ENCODE measurements at regions not wholly inside any gene's neighbourhood (a gene's known extent, or its start where the extent isn't known, plus 50 kb on each side); places are given as distances from the start of the nearest gene placed in this dataset.

DNA sequence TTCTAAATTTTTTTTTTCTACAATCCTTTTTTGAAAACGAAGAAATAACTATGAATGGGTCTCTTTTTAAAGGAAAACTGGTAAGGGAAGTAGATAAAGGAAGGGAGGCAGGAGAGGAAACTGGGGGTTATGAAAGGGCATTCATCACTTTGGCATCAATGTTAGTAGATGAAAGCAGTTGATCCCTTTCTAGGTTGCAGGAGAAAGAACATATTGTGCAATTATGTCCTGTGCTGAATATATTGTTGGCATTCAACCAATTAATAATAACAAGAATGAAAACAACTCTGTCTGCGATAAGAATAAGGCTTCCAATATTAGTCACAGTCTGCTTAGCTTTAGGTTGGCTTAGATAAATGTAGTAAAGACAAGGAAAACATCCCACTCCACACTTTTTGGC, 796.8 kb upstream of the KLHL1 start:
- Histone ChIP-seq H3K36me3 (ENCODE audit: insufficient read depth) (no peaks in the 10 kb centered on the region), H3K79me2 (ENCODE audit: insufficient read depth, low read depth) (no peaks in the 10 kb centered on the region), H3K9ac (no peak overlapping the region), H3K4me2 (no peak overlapping the region), H3K4me3 (IDR thresholded peaks at IDR 0.05; ENCODE audit: insufficient read depth, low read depth, low read length) (no peak overlapping the region), H3K4me1 (ENCODE audit: low read depth, poor library complexity, severe bottlenecking) (no peaks in the 10 kb centered on the region), H4K20me1 (ENCODE audit: insufficient read depth) (no peaks in the 10 kb centered on the region), H3K27me3 (ENCODE audit: insufficient read depth, low read depth) (no peaks in the 10 kb centered on the region), H2AFZ (ENCODE audit: low read depth) (no peak overlapping the region), H3K27ac (no peak overlapping the region)
- TF ChIP-seq, protein P1, sequence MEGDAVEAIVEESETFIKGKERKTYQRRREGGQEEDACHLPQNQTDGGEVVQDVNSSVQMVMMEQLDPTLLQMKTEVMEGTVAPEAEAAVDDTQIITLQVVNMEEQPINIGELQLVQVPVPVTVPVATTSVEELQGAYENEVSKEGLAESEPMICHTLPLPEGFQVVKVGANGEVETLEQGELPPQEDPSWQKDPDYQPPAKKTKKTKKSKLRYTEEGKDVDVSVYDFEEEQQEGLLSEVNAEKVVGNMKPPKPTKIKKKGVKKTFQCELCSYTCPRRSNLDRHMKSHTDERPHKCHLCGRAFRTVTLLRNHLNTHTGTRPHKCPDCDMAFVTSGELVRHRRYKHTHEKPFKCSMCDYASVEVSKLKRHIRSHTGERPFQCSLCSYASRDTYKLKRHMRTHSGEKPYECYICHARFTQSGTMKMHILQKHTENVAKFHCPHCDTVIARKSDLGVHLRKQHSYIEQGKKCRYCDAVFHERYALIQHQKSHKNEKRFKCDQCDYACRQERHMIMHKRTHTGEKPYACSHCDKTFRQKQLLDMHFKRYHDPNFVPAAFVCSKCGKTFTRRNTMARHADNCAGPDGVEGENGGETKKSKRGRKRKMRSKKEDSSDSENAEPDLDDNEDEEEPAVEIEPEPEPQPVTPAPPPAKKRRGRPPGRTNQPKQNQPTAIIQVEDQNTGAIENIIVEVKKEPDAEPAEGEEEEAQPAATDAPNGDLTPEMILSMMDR (conservative IDR thresholded peaks at IDR 0.05; ENCODE audit: low read depth, low read length), result no peak

DNA sequence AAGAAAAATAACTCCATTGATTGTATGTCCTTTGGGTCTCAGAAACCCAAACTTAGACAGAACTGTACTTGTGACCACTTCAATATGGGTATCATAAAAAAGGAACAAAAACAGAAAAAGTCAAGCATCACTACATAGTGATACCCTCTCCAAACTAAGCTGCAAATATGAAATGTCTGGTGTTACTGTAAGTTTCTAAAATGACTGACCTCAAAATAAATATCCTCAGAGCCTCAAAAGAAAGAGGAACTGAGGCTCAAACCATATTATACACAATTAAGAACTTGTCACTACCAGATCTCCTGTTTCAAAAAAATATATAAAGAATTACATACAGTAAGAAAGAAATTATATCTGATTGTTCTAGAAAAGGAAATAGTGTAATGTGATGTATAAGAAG, 787.9 kb upstream of the KLHL1 start:
- Histone ChIP-seq H3K9ac (no peak overlapping the region), H3K4me2 (no peak overlapping the region), H3K36me3 (ENCODE audit: insufficient read depth) (no peaks in the 10 kb centered on the region), H3K27me3 (ENCODE audit: insufficient read depth, low read depth) (no peaks in the 10 kb centered on the region), H3K4me1 (ENCODE audit: low read depth, poor library complexity, severe bottlenecking) (peaks cover 13% of the 10 kb centered on the region), H2AFZ (ENCODE audit: low read depth) (no peak overlapping the region), H4K20me1 (ENCODE audit: insufficient read depth) (no peaks in the 10 kb centered on the region), H3K4me3 (IDR thresholded peaks at IDR 0.05; ENCODE audit: insufficient read depth, low read depth, low read length) (no peak overlapping the region), H3K27ac (no peak overlapping the region), H3K79me2 (ENCODE audit: insufficient read depth, low read depth) (no peaks in the 10 kb centered on the region)
- TF ChIP-seq, protein P1 (conservative IDR thresholded peaks at IDR 0.05; ENCODE audit: low read depth, low read length), result no peak

DNA sequence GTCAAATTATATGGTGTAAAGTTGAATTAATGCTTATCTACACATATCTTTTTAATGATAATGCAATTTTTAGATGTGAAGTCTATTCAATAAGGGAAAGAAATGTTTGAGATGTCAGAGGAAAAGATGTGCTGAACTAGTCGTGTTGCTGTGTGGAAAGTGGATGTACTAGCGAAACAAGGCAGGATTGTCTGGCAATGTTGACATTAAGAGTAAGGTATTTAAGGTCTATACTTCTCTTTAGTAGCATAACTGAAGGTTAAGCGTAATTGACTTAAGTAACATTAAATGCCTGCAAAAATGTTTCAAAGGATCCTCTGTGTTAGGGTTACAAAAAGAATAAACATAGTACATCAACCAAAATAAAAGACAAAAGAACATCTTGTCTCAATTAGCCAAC, 787.3 kb upstream of the KLHL1 start:
- Histone ChIP-seq H3K27ac (no peak overlapping the region), H3K79me2 (ENCODE audit: insufficient read depth, low read depth) (no peaks in the 10 kb centered on the region), H3K27me3 (ENCODE audit: insufficient read depth, low read depth) (no peaks in the 10 kb centered on the region), H3K4me2 (no peak overlapping the region), H2AFZ (ENCODE audit: low read depth) (no peak overlapping the region), H3K9ac (no peak overlapping the region), H4K20me1 (ENCODE audit: insufficient read depth) (no peaks in the 10 kb centered on the region), H3K4me3 (IDR thresholded peaks at IDR 0.05; ENCODE audit: insufficient read depth, low read depth, low read length) (no peak overlapping the region), H3K36me3 (ENCODE audit: insufficient read depth) (no peaks in the 10 kb centered on the region), H3K4me1 (ENCODE audit: low read depth, poor library complexity, severe bottlenecking) (peaks cover 13% of the 10 kb centered on the region)
- TF ChIP-seq, protein P1 (conservative IDR thresholded peaks at IDR 0.05; ENCODE audit: low read depth, low read length), result no peak

DNA sequence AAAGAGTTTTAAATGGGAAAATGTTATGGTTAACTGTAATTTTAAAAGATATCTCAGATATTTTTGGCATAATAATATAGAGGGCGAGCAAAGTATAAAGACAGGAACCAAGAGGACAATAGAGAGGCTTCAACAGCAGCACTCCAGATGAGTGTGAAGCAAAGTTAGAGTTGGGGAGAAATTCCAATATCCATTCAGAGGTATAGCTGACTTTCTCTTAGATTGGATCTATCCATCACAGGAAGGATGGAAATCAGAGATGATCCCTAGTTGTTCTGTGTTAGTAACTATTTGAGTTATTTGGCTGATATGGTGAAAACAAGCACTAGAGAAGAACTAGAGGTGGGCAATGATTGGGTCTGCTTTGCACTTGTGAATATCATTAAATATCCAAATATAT, 786.0 kb upstream of the KLHL1 start:
- H3K36me3 ChIP-seq (ENCODE audit: insufficient read depth), result no peaks in the 10 kb centered on the region
- no peaks in the 10 kb centered on the region for H4K20me1 ChIP-seq (ENCODE audit: insufficient read depth)
- TF ChIP-seq, protein P1 (conservative IDR thresholded peaks at IDR 0.05; ENCODE audit: low read depth, low read length), result no peak
- no peaks in the 10 kb centered on the region for H3K79me2 ChIP-seq (ENCODE audit: insufficient read depth, low read depth)
- no peak overlapping the region for H3K4me2 ChIP-seq
- no peak overlapping the region for H3K4me3 ChIP-seq (IDR thresholded peaks at IDR 0.05; ENCODE audit: insufficient read depth, low read depth, low read length)
- peaks cover 13% of the 10 kb centered on the region for H3K4me1 ChIP-seq (ENCODE audit: low read depth, poor library complexity, severe bottlenecking)
- no peak overlapping the region for H3K27ac ChIP-seq
- H3K9ac ChIP-seq, result no peak overlapping the region
- H3K27me3 ChIP-seq (ENCODE audit: insufficient read depth, low read depth), result no peaks in the 10 kb centered on the region
- no peak overlapping the region for H2AFZ ChIP-seq (ENCODE audit: low read depth)
